Activated CD4-positive, alpha-beta T cell treated with anti-CD3 and anti-CD28 coated beads, Interleukin-2, amount 50 U/mL, for 16 hours (primary cell): ENCODE measurements at regions not wholly inside any gene's neighbourhood (a gene's known extent, or its start where the extent isn't known, plus 50 kb on each side); places are given as distances from the start of the nearest gene placed in this dataset.

ENCODE experiments used
- DNase-seq: peaks from one replicate; pipeline ENCODE4 v3.0.0-alpha.2; 2020

- no peak for DNase-seq
Observed at GRCh38 chr6:168384045-168385036, 56.6 kb upstream of the SMOC2 start.

- no peak for DNase-seq
Observed at GRCh38 chr6:168385037-168385759, 55.8 kb upstream of the SMOC2 start.

GRCh38 chr6:168385858-168386735 is 54.9 kb upstream of the SMOC2 start:
- no peak for DNase-seq

GRCh38 chr6:168386973-168387372 is 54.0 kb upstream of the SMOC2 start:
- DNase-seq = no peak

DNA sequence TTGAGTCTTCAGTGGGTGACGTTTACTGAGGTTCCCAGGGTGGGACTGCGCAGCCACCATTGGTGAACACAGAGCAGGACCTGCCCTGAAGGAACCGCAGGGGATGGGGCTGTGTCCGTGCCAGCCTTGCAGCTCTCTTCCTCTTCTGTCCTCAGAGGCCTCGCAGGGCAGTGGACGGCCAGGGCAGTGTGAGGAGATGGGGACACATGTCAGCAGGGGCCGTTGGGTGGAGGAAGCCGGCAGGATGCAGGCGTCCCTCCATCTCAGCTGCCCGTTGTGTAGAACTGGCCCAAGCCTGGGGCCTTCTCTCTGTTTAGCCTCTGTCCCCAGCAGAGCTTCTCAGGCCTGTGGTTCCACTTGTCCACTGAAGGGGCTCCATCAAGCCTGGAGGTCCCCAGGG is 53.6 kb upstream of the SMOC2 start:
- DNase-seq = no peak

DNA sequence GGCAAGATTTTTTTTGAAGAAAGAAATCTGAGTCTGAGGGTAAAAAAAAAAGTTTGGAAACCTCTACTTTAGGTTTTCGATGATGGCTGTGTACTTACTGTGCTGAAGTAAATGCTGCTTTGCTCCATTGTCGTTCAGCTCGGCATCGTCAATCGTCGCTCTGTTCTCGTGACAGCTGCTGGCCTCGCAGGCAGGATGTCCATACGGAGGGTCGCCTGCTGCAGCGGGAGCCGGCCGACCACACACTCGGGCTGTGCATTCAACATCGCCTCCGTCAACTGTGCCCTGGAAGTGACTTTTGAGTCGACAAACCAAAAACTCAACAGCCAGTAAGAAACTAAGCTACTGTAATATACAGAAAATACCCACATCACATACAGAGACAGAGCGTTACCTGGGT is 53.1 kb upstream of the SMOC2 start:
- DNase-seq = no peak

- DNase-seq = no peak
Observed at GRCh38 chr6:168388641-168389633, 52.0 kb upstream of the SMOC2 start.

DNA sequence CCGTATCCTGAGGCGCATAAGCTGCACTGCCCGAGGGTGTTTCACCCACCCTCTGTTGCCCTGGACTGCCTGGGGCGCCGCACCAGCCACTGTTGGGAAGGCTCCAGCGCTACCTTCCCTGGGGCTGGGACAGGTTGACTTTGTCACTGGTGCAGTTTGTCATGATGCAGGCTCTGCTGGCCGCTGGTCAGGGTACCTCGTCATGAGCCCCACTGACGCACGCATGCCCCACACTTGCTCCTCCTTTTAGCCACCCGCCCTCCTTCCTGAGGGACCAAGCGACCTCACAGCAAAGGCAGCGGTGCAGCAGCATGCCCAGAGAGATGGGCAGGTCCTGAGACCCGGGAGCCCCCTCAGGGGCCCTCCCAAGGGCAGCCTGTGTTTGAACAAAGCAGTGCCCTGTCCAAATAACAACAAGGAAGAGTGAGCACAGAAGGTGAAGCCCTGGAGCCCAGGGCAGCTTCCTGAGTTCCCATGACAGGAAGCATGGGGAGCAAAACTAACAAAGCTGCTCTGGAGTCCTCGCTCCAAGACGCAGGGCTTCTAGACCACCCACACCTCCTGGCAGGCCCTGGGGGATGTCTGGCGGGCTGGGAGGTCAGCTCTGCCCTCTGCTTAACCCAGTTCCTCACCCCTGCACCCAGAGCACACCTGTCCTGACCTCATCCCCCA is 50.1 kb upstream of the SMOC2 start:
- no peak for DNase-seq
